ENCODE measurements at regions not wholly inside any gene's neighbourhood (a gene's known extent, or its start where the extent isn't known, plus 50 kb on each side); places are given as distances from the start of the nearest gene placed in this dataset.

DNA sequence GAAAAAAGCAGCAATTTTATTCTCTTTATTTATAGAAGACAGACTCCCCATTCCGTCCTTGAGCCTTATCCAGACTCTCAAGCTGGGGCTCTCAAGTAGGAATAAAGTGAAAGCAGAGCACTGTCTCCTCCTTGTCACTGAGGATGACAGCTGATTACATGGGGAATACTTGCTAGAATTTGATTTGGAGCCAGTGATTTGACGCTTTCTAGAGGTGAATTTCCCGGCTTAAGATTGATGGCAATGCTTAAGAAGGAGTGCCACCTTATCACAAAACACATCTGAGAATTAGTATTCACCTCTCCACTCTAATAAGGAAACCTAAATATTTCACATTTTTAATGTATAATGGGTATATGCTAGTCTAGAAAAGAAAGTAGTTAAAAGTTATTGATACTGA, 135.4 kb upstream of the SLC39A10 start:
- TF ChIP-seq POLR2A (IDR thresholded peaks at IDR 0.05) (no peak), POLR2AphosphoS5 (IDR thresholded peaks at IDR 0.05) (no peak)
- TF ChIP-seq, protein P1, sequence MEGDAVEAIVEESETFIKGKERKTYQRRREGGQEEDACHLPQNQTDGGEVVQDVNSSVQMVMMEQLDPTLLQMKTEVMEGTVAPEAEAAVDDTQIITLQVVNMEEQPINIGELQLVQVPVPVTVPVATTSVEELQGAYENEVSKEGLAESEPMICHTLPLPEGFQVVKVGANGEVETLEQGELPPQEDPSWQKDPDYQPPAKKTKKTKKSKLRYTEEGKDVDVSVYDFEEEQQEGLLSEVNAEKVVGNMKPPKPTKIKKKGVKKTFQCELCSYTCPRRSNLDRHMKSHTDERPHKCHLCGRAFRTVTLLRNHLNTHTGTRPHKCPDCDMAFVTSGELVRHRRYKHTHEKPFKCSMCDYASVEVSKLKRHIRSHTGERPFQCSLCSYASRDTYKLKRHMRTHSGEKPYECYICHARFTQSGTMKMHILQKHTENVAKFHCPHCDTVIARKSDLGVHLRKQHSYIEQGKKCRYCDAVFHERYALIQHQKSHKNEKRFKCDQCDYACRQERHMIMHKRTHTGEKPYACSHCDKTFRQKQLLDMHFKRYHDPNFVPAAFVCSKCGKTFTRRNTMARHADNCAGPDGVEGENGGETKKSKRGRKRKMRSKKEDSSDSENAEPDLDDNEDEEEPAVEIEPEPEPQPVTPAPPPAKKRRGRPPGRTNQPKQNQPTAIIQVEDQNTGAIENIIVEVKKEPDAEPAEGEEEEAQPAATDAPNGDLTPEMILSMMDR (IDR thresholded peaks at IDR 0.05 in 8 of 11, conservative IDR thresholded peaks at IDR 0.05 in 3 of 11), result no peak
- no peak overlapping the region for H3K27ac ChIP-seq
- intact Hi-C loops (cut with DNase I; ENCODE audit: low total_unique reads), result no loop called here
- no peaks in the 10 kb centered on the region for H3K27me3 ChIP-seq (replicated peaks in 1 of 7)
- no peaks in the 10 kb centered on the region for H3K36me3 ChIP-seq
- WGBS, 5 donors, result 69 to 92% (median 88%) methylated on average over 3 of the region's 3 CpGs
- no peaks in the 10 kb centered on the region for H3K4me1 ChIP-seq
- DNase-seq, result no peak
- H3K4me3 ChIP-seq, result no peak overlapping the region
- no peaks in the 10 kb centered on the region for H3K9me3 ChIP-seq

DNA sequence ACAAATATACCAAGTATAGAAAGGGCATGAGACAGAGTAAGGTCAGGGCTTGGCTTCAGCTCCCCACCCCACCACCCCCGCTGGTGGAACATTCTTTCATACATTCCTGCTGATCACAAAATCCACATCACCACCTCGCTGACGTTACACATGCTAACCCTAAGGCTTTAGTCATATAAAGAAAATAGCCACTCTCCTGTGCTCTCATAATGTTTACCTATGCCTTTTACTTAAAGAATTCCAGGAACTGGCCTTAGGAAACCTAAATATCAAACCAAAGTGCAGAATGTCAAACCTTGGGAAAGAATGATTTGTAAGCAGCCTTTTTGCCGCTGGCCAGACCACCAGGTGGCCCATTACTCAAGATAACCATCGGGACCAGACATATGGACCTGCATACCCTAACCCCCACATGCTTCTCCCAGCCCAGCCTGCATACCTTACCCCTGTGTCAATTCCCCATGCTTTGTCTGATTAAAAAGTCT, 136.3 kb upstream of the SLC39A10 start:
- 85 to 95% (median 88%) methylated on average over 5 of the region's 5 CpGs for WGBS, 5 donors
- H3K9me3 ChIP-seq, result no peaks in the 10 kb centered on the region
- H3K4me1 ChIP-seq, result no peaks in the 10 kb centered on the region
- no peak for DNase-seq
- no peak overlapping the region for H3K4me3 ChIP-seq
- H3K27me3 ChIP-seq (replicated peaks in 1 of 7), result no peaks in the 10 kb centered on the region
- intact Hi-C loops (cut with DNase I; ENCODE audit: low total_unique reads), result no loop called here
- TF ChIP-seq POLR2AphosphoS5 (IDR thresholded peaks at IDR 0.05) (no peak), POLR2A (IDR thresholded peaks at IDR 0.05) (no peak)
- TF ChIP-seq, protein P1 (IDR thresholded peaks at IDR 0.05 in 8 of 11, conservative IDR thresholded peaks at IDR 0.05 in 3 of 11), result no peak
- no peaks in the 10 kb centered on the region for H3K36me3 ChIP-seq
- H3K27ac ChIP-seq, result no peak overlapping the region

- H3K4me1 ChIP-seq, result peaks cover 0 to 3% (median 0%) of the 10 kb centered on the region in 6 donors
- H3K4me3 ChIP-seq, result no peak overlapping the region
- no peaks in the 10 kb centered on the region for H3K36me3 ChIP-seq
- no peak overlapping the region for H3K27ac ChIP-seq
- H3K9me3 ChIP-seq, result no peaks in the 10 kb centered on the region
- DNase-seq, result peak; percentile 73
- intact Hi-C loops (cut with DNase I; ENCODE audit: low total_unique reads), result no loop called here
- 94 to 97% (median 96%) methylated on average over 5 to 24 of the region's 24 CpGs for WGBS, 5 donors
- TF ChIP-seq, protein P1 (IDR thresholded peaks at IDR 0.05 in 8 of 11, conservative IDR thresholded peaks at IDR 0.05 in 3 of 11), result no peak
- no peak for TF ChIP-seq POLR2AphosphoS5 (IDR thresholded peaks at IDR 0.05)
- TF ChIP-seq POLR2A (IDR thresholded peaks at IDR 0.05), result no peak
- H3K27me3 ChIP-seq (replicated peaks in 1 of 7), result no peaks in the 10 kb centered on the region
These were observed 141.5 kb upstream of the SLC39A10 start for GRCh38 chr2:195515551-195515950.

- 74 to 97% (median 92%) methylated on average over 2 of the region's 2 CpGs for WGBS, 5 donors
- no peaks in the 10 kb centered on the region for H3K36me3 ChIP-seq
- peaks cover 0 to 3% (median 0%) of the 10 kb centered on the region in 6 donors for H3K4me1 ChIP-seq
- no peaks in the 10 kb centered on the region for H3K27me3 ChIP-seq (replicated peaks in 1 of 7)
- no peak for DNase-seq
- intact Hi-C loops (cut with DNase I; ENCODE audit: low total_unique reads), result no loop called here
- H3K9me3 ChIP-seq, result no peaks in the 10 kb centered on the region
- TF ChIP-seq POLR2A (IDR thresholded peaks at IDR 0.05) (no peak), POLR2AphosphoS5 (IDR thresholded peaks at IDR 0.05) (no peak)
- TF ChIP-seq, protein P1 (IDR thresholded peaks at IDR 0.05 in 8 of 11, conservative IDR thresholded peaks at IDR 0.05 in 3 of 11), result no peak
- no peak overlapping the region for H3K4me3 ChIP-seq
- no peak overlapping the region for H3K27ac ChIP-seq
These were observed 142.7 kb upstream of the SLC39A10 start for GRCh38 chr2:195514365-195514764.

Data from spleen (tissue), 11 donors.